SK-N-SH (cell line): ENCODE measurements at regions not wholly inside any gene's neighbourhood (a gene's known extent, or its start where the extent isn't known, plus 50 kb on each side); places are given as distances from the start of the nearest gene placed in this dataset.

ENCODE experiments used
- CTCF ChIA-PET: fragments of 300-600, 350-600 bp; formaldehyde crosslinking; extraction: SDS; loops from one replicate; lab custom pipeline; 2021; lab: Yijun Ruan, JAX
- POLR2A ChIA-PET: fragments of 350-600 bp; sonication (Branson Sonifier 250); formaldehyde crosslinking; extraction: SDS; loops from one replicate; lab custom pipeline; 2020; ENCODE audit warnings: antibody characterized with exemption, inconsistent platforms; lab: Yijun Ruan, JAX
- DNase-seq: peaks from one replicate; pipeline ENCODE4 v3.0.0; 2012
- H2AFZ ChIP-seq: fragments of 200-600 bp; sonication (generic); 2 replicates; pipeline ENCODE4 v1.8.1; 2016; ENCODE audit warnings: antibody characterized with exemption, mild to moderate bottlenecking, low read depth
- H3F3A ChIP-seq: fragments of 200-600 bp; sonication (generic); replicated peaks from 2 replicates; pipeline ENCODE3; 2016; ENCODE audit warnings: antibody characterized with exemption, mild to moderate bottlenecking; ENCODE audit not compliant: insufficient read depth
- H3K27ac ChIP-seq, 2 experiments: fragments of 200-500 bp in 1 of 2; fragments of 200-600 bp in 1 of 2; sonication (Bioruptor generic) in 1 of 2; sonication (generic), shearing (Covaris generic) in 1 of 2; 2 replicates each; pipeline versions ENCODE4 v1.5.1 to v1.6.1; 2014 to 2016; ENCODE audit warnings: low read depth in 2 of 2, inconsistent platforms in 1 of 2, low read length in 1 of 2, mild to moderate bottlenecking in 1 of 2, mixed read lengths in 1 of 2
- H3K27me3 ChIP-seq: fragments of 200-600 bp; sonication (generic), shearing (Covaris generic); 2 replicates; pipeline ENCODE4 v1.6.1; 2016; ENCODE audit warnings: mixed run types; ENCODE audit not compliant: insufficient read depth
- H3K36me3 ChIP-seq, 2 experiments: fragments of 200-500 bp in 1 of 2; fragments of 200-600 bp in 1 of 2; sonication (Bioruptor generic) in 1 of 2; sonication (generic) in 1 of 2; replicated peaks in 1 of 2; 2 replicates each; pipeline versions ENCODE3 to v1.5.1; 2014 to 2016; ENCODE audit warnings: low read length in 1 of 2, mild to moderate bottlenecking in 1 of 2; ENCODE audit not compliant: insufficient read depth in 2 of 2, control insufficient read depth in 1 of 2
- H3K4me1 ChIP-seq, 2 experiments: fragments of 200-500 bp in 1 of 2; fragments of 200-600 bp in 1 of 2; sonication (Bioruptor generic) in 1 of 2; sonication (generic), shearing (Covaris generic) in 1 of 2; 2 replicates each; pipeline versions ENCODE4 v1.5.1 to v1.6.1; 2014 to 2016; ENCODE audit warnings: low read depth in 1 of 2, low read length in 1 of 2, mixed run types in 1 of 2; ENCODE audit not compliant: insufficient read depth in 2 of 2, control insufficient read depth in 1 of 2
- H3K4me2 ChIP-seq: fragments of 200-600 bp; sonication (generic), shearing (Covaris generic); 2 replicates; pipeline ENCODE4 v1.6.1; 2017; ENCODE audit warnings: mixed run types
- H3K4me3 ChIP-seq, 2 experiments: fragments of 200-500 bp in 1 of 2; fragments of 200-600 bp in 1 of 2; sonication (Bioruptor generic) in 1 of 2; sonication (generic), shearing (Covaris generic) in 1 of 2; 2 replicates each; pipeline versions ENCODE4 v1.5.1 to v1.8.1; 2014 to 2016; ENCODE audit warnings: low read depth in 2 of 2, inconsistent platforms in 1 of 2, low read length in 1 of 2, mild to moderate bottlenecking in 1 of 2, mixed read lengths in 1 of 2, moderate library complexity in 1 of 2
- H3K79me2 ChIP-seq: fragments of 200-600 bp; sonication (generic); 2 replicates; pipeline ENCODE4 v1.8.1; 2017; ENCODE audit warnings: mild to moderate bottlenecking; ENCODE audit not compliant: insufficient read depth
- H3K9ac ChIP-seq: fragments of 200-600 bp; sonication (generic); 2 replicates; pipeline ENCODE4 v1.6.1; 2017; ENCODE audit warnings: mixed run types
- H3K9me2 ChIP-seq: fragments of 200-600 bp; sonication (generic); 2 replicates; pipeline ENCODE4 v1.6.1; 2017; ENCODE audit warnings: mixed run types
- H3K9me3 ChIP-seq: fragments of 200-600 bp; sonication (generic); 2 replicates; pipeline ENCODE4 v1.6.1; 2017; ENCODE audit warnings: mixed run types, mild to moderate bottlenecking, moderate library complexity
- H4K20me1 ChIP-seq: fragments of 200-600 bp; sonication (generic); 2 replicates; pipeline ENCODE4 v1.6.1; 2017; ENCODE audit warnings: mild to moderate bottlenecking, mixed run types; ENCODE audit not compliant: insufficient read depth
- CHD2 ChIP-seq: fragments of 150-350 bp; IDR thresholded peaks from 2 replicates; pipeline ENCODE4 v1.6.1; 2018; ENCODE audit warnings: low read length; ENCODE audit not compliant: partially characterized antibody
- EP300 ChIP-seq, 2 experiments: IDR thresholded peaks; 2 replicates each; pipeline versions ENCODE4 v1.4.0 to v1.6.1; 2012; ENCODE audit warnings: borderline replicate concordance in 1 of 2, low read depth in 1 of 2, low read length in 1 of 2
- EZH2phosphoT487 ChIP-seq: fragments of 200-600 bp; sonication (generic); IDR thresholded peaks from 2 replicates; pipeline ENCODE4 v1.6.1; 2017; ENCODE audit warnings: low read depth, mixed run types, mild to moderate bottlenecking, antibody characterized with exemption, moderate library complexity, borderline replicate concordance
- FOSL2 ChIP-seq: IDR thresholded peaks from 2 replicates; pipeline ENCODE4 v1.4.0; 2012; ENCODE audit warnings: low read depth, mild to moderate bottlenecking, moderate library complexity, borderline replicate concordance
- FOXM1 ChIP-seq: IDR thresholded peaks from 2 replicates; pipeline ENCODE4 v1.4.0; 2012; ENCODE audit warnings: low read depth, mild to moderate bottlenecking
- GATA2 ChIP-seq: sonication (generic); formaldehyde crosslinking; IDR thresholded peaks from 2 replicates; pipeline ENCODE4 v1.5.0; 2020; ENCODE audit warnings: mild to moderate bottlenecking, missing genetic modification reagents
- JUND ChIP-seq: IDR thresholded peaks from 2 replicates; pipeline ENCODE4 v1.4.0; 2012
- MEF2A ChIP-seq: IDR thresholded peaks from 2 replicates; pipeline ENCODE4 v1.4.0; 2012; ENCODE audit warnings: low read depth, borderline replicate concordance
- NFIC ChIP-seq: IDR thresholded peaks from 2 replicates; pipeline ENCODE4 v1.4.0; 2012; ENCODE audit warnings: borderline replicate concordance
- POLR2AphosphoS5 ChIP-seq: IDR thresholded peaks from 2 replicates; pipeline ENCODE4 v1.6.1; 2012; ENCODE audit warnings: low read depth, low read length
- RAD21 ChIP-seq: IDR thresholded peaks from 2 replicates; pipeline ENCODE4 v1.6.1; 2012; ENCODE audit warnings: mild to moderate bottlenecking, low read length
- RCOR1 ChIP-seq: fragments of 150-350 bp; IDR thresholded peaks from 2 replicates; pipeline ENCODE4 v1.6.1; 2017; ENCODE audit warnings: antibody characterized with exemption, low read length
- RFX5 ChIP-seq: IDR thresholded peaks from 2 replicates; pipeline ENCODE4 v1.6.1; 2012; ENCODE audit warnings: mild to moderate bottlenecking, improper control_type of control experiment, low read length
- SIN3A ChIP-seq: IDR thresholded peaks from 2 replicates; pipeline ENCODE4 v1.6.1; 2012; ENCODE audit warnings: low read depth, mild to moderate bottlenecking, low read length, moderate library complexity, borderline replicate concordance
- TEAD4 ChIP-seq: IDR thresholded peaks from 2 replicates; pipeline ENCODE4 v1.4.0; 2012; ENCODE audit warnings: mild to moderate bottlenecking, borderline replicate concordance; ENCODE audit not compliant: insufficient read depth
- USF2 ChIP-seq: fragments of 150-350 bp; IDR thresholded peaks from 2 replicates; pipeline ENCODE4 v1.6.1; 2017; ENCODE audit warnings: antibody characterized with exemption, low read length, low read depth, borderline replicate concordance
- YY1 ChIP-seq: IDR thresholded peaks from 2 replicates; pipeline ENCODE4 v1.4.0; 2012; ENCODE audit warnings: low read depth, mild to moderate bottlenecking
- WGBS: methylation state at CpG from one replicate; pipeline ENCODE4 v1.1.6; 2017; ENCODE audit warnings: low lambda C conversion rate; 5-methylcytosine and 5-hydroxymethylcytosine counted together
- TF ChIP-seq, protein P1 (sequence below): IDR thresholded peaks from 2 replicates; pipeline ENCODE4 v1.4.0; 2012; ENCODE audit warnings: low read depth
- TF ChIP-seq, protein P2 (sequence below): IDR thresholded peaks from 2 replicates; pipeline ENCODE4 v1.4.0; 2012; ENCODE audit warnings: low read depth, borderline replicate concordance

- no peaks in the 10 kb centered on the region for H3K79me2 ChIP-seq
- 0% methylated on average over 1 of the region's 1 CpG for WGBS
- H3K4me2 ChIP-seq = no peak overlapping the region
- H3F3A ChIP-seq = no peaks in the 10 kb centered on the region
- no peak overlapping the region for H3K27ac ChIP-seq
- H2AFZ ChIP-seq = no peak overlapping the region
- CTCF ChIA-PET = no interaction called here
- no peaks in the 10 kb centered on the region for H3K4me1 ChIP-seq
- no peaks in the 10 kb centered on the region for H3K9me2 ChIP-seq
- no peaks in the 10 kb centered on the region for H4K20me1 ChIP-seq
- TF ChIP-seq TEAD4 (no peak), GATA2 (CRISPR knock-in tag) (no peak), EP300 (IDR thresholded peaks at IDR 0.05; ENCODE audit: borderline replicate concordance in 1 of 2, low read depth in 1 of 2, low read length in 1 of 2) (no peak), RCOR1 (no peak), YY1 (no peak), CHD2 (no peak), FOXM1 (no peak), NFIC (no peak), MEF2A (no peak), RFX5 (no peak), USF2 (no peak), FOSL2 (no peak), EZH2phosphoT487 (no peak), SIN3A (no peak), JUND (no peak), POLR2AphosphoS5 (no peak)
- TF ChIP-seq, protein P1, sequence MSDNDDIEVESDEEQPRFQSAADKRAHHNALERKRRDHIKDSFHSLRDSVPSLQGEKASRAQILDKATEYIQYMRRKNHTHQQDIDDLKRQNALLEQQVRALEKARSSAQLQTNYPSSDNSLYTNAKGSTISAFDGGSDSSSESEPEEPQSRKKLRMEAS = no peak
- H3K4me3 ChIP-seq = no peak overlapping the region
- H3K9me3 ChIP-seq = no peaks in the 10 kb centered on the region
- H3K36me3 ChIP-seq = no peaks in the 10 kb centered on the region
- no peaks in the 10 kb centered on the region for H3K27me3 ChIP-seq
- POLR2A ChIA-PET = no interaction called here
- no peak for DNase-seq
- H3K9ac ChIP-seq = no peak overlapping the region
Measured at GRCh38 chr10:10855151-10855581, 162.5 kb upstream of the CELF2 start.

DNA sequence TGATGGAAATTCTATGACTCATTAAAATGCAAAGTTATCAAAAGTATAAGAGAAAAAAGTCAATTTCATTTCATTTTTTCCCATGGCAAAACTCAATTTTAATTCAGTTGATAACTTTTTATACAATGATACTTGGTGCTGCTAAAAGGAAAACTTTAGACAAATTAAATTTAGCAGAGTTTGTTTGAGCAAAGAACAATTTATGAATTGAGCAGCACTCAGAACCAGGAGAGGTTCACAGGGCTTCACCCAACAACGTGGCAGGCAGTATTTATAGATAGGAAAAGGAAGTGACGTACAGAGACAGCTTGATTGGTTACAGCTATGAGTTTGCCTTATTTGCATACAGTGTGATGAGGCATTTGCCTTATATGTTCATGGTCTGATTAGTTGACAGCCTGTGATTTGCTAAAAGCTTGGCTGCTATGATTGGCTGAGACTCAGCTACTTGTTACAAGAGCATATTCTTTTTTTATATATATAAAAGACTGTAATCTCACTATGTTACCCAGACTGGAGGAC is 157.2 kb upstream of the CELF2 start:
- Histone ChIP-seq H3K27ac (no peak overlapping the region), H3K4me3 (no peak overlapping the region), H3K9ac (no peak overlapping the region), H3K36me3 (no peaks in the 10 kb centered on the region), H2AFZ (no peak overlapping the region), H3K27me3 (no peaks in the 10 kb centered on the region), H3K79me2 (no peaks in the 10 kb centered on the region), H4K20me1 (no peaks in the 10 kb centered on the region), H3K9me3 (no peaks in the 10 kb centered on the region; the same call in 1 of the 2 replicates), H3K9me2 (no peaks in the 10 kb centered on the region), H3K4me1 (no peaks in the 10 kb centered on the region), H3K4me2 (no peak overlapping the region), H3F3A (no peaks in the 10 kb centered on the region)
- 4% methylated on average over 2 of the region's 2 CpGs for WGBS
- TF ChIP-seq, protein P2, sequence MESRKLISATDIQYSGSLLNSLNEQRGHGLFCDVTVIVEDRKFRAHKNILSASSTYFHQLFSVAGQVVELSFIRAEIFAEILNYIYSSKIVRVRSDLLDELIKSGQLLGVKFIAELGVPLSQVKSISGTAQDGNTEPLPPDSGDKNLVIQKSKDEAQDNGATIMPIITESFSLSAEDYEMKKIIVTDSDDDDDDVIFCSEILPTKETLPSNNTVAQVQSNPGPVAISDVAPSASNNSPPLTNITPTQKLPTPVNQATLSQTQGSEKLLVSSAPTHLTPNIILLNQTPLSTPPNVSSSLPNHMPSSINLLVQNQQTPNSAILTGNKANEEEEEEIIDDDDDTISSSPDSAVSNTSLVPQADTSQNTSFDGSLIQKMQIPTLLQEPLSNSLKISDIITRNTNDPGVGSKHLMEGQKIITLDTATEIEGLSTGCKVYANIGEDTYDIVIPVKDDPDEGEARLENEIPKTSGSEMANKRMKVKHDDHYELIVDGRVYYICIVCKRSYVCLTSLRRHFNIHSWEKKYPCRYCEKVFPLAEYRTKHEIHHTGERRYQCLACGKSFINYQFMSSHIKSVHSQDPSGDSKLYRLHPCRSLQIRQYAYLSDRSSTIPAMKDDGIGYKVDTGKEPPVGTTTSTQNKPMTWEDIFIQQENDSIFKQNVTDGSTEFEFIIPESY = no peak
- TF ChIP-seq RFX5 (no peak), RAD21 (no peak), FOXM1 (no peak), YY1 (no peak), GATA2 (CRISPR knock-in tag) (no peak)
- DNase-seq = no peak
- CTCF ChIA-PET = no interaction called here
- POLR2A ChIA-PET = no interaction called here
